ENCODE measurements at regions not wholly inside any gene's neighbourhood (a gene's known extent, or its start where the extent isn't known, plus 50 kb on each side); places are given as distances from the start of the nearest gene placed in this dataset.

- no peak for DNase-seq
These were observed 50.7 kb upstream of the FOXB1 start for GRCh38 chr15:59953392-59953883.

- DNase-seq, result no peak
These were observed 51.2 kb upstream of the FOXB1 start for GRCh38 chr15:59952960-59953359.

- DNase-seq, result no peak
These were observed 53.3 kb upstream of the FOXB1 start for GRCh38 chr15:59950603-59951388.

GRCh38 chr15:59948924-59949613 is 55.0 kb upstream of the FOXB1 start:
- DNase-seq, result no peak

GRCh38 chr15:59946084-59946483 is 58.0 kb upstream of the FOXB1 start:
- no peak for DNase-seq

- DNase-seq, result no peak
These were observed 59.1 kb upstream of the FOXB1 start for GRCh38 chr15:59945036-59945435.

GRCh38 chr15:59941612-59942011 is 62.5 kb upstream of the FOXB1 start:
- no peak for DNase-seq

- no peak for DNase-seq
These were observed 63.2 kb upstream of the FOXB1 start for GRCh38 chr15:59940928-59941327.

GRCh38 chr15:59940456-59940855 is 63.7 kb upstream of the FOXB1 start:
- no peak for DNase-seq

GRCh38 chr15:59936741-59937140 is 67.4 kb upstream of the FOXB1 start:
- DNase-seq, result no peak

- DNase-seq, result no peak
These were observed 70.5 kb upstream of the FOXB1 start for GRCh38 chr15:59933607-59934006.

GRCh38 chr15:59931646-59932261 is 72.4 kb upstream of the FOXB1 start:
- DNase-seq, result no peak

GRCh38 chr15:59924812-59925522 is 79.1 kb upstream of the FOXB1 start:
- no peak for DNase-seq

- DNase-seq, result no peak
These were observed 80.0 kb upstream of the FOXB1 start for GRCh38 chr15:59924096-59924495.

GRCh38 chr15:59923508-59923907 is 80.6 kb upstream of the FOXB1 start:
- no peak for DNase-seq

- no peak for DNase-seq
These were observed 84.8 kb upstream of the FOXB1 start for GRCh38 chr15:59918994-59919951.

- DNase-seq, result peak; percentile 51
These were observed 86.5 kb upstream of the FOXB1 start for GRCh38 chr15:59917504-59918157.

GRCh38 chr15:59906046-59906445 is 98.1 kb upstream of the FOXB1 start:
- no peak for DNase-seq

GRCh38 chr15:59905176-59905575 is 98.9 kb upstream of the FOXB1 start:
- no peak for DNase-seq

GRCh38 chr15:59904450-59905135 is 99.5 kb upstream of the FOXB1 start:
- DNase-seq, result no peak

- DNase-seq, result no peak
These were observed 107.4 kb upstream of the FOXB1 start for GRCh38 chr15:59896663-59897074.

All from CD4-positive, alpha-beta T cell treated with Interleukin-15 for 1 hour (primary cell).